GM12875 (cell line): ENCODE measurements at regions not wholly inside any gene's neighbourhood (a gene's known extent, or its start where the extent isn't known, plus 50 kb on each side); places are given as distances from the start of the nearest gene placed in this dataset.

Source experiments
- H3K4me3 ChIP-seq: one replicate; pipeline ENCODE4 v1.5.1; 2011; ENCODE audit warnings: low read depth, low read length, control low read depth
- TF ChIP-seq, protein P1 (sequence below): IDR thresholded peaks from 2 replicates; pipeline ENCODE4 v1.5.1; 2011; ENCODE audit warnings: low read depth, mild to moderate bottlenecking, control low read depth, inconsistent platforms, low read length, moderate library complexity, borderline replicate concordance; ENCODE audit not compliant: insufficient read depth

DNA sequence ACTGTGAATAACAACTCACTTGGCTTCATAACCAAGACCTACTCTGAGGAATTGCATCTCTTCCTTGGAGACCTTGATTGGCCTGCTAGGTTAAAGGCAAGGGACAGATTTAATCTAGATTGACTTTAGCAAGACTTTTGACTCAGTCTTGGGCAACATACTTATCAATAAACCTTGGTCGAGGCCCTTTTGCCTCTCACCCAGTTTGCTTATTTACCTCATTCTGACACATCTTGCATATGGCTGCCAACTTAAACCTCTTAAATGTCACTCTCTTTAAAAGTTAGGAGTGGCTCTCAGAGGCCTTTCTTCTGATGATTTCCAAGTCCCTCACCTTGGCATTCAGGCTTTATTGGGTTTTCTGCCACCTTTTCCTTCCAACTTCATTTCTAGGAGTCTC, 124.5 kb downstream of the BAMBI start:
- TF ChIP-seq, protein P1, sequence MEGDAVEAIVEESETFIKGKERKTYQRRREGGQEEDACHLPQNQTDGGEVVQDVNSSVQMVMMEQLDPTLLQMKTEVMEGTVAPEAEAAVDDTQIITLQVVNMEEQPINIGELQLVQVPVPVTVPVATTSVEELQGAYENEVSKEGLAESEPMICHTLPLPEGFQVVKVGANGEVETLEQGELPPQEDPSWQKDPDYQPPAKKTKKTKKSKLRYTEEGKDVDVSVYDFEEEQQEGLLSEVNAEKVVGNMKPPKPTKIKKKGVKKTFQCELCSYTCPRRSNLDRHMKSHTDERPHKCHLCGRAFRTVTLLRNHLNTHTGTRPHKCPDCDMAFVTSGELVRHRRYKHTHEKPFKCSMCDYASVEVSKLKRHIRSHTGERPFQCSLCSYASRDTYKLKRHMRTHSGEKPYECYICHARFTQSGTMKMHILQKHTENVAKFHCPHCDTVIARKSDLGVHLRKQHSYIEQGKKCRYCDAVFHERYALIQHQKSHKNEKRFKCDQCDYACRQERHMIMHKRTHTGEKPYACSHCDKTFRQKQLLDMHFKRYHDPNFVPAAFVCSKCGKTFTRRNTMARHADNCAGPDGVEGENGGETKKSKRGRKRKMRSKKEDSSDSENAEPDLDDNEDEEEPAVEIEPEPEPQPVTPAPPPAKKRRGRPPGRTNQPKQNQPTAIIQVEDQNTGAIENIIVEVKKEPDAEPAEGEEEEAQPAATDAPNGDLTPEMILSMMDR, result no peak
- no peak overlapping the region for H3K4me3 ChIP-seq

GRCh38 chr10:28805390-28805789, 128.1 kb downstream of the BAMBI start:
- TF ChIP-seq, protein P1, result no peak
- H3K4me3 ChIP-seq, result no peak overlapping the region

GRCh38 chr10:28806488-28806941, 129.2 kb downstream of the BAMBI start:
- no peak overlapping the region for H3K4me3 ChIP-seq
- TF ChIP-seq, protein P1, result no peak

GRCh38 chr10:28806951-28807759, 129.8 kb downstream of the BAMBI start:
- H3K4me3 ChIP-seq, result no peak overlapping the region
- TF ChIP-seq, protein P1, result no peak

- no peak overlapping the region for H3K4me3 ChIP-seq
- TF ChIP-seq, protein P1, result no peak
Observed at GRCh38 chr10:28807760-28808613, 130.7 kb downstream of the BAMBI start.

DNA sequence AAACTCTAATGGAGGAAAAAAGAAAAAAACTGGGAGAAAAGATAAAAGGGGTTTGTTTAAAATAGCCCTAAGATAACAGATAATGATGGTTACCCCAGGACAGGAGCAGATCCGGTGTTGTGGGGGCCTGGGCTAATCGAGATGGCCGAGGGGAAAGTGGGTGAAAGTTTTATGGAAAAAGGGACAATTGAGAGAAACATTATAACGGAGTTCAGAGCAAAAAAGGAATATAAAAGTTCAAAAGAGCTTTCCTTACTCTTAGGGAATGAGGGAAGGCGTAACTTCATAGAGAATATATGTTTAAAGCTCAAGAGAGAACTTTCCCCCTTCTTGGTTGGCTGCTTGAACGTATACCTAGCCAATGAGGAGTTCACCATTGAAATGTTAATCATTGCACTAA, 131.4 kb downstream of the BAMBI start:
- TF ChIP-seq, protein P1, result no peak
- H3K4me3 ChIP-seq, result no peak overlapping the region
